GM21786 (cell line): ENCODE measurements at regions not wholly inside any gene's neighbourhood (a gene's known extent, or its start where the extent isn't known, plus 50 kb on each side); places are given as distances from the start of the nearest gene placed in this dataset.
A peak's percentile ranks its signal among the peaks of the same experiment; 100 is the strongest.

Experiments
- ATAC-seq: cut with Tn5 transposase; IDR thresholded peaks from one replicate; pipeline ENCODE4 v1.9.1; 2021; ENCODE audit not compliant: unreplicated experiment

DNA sequence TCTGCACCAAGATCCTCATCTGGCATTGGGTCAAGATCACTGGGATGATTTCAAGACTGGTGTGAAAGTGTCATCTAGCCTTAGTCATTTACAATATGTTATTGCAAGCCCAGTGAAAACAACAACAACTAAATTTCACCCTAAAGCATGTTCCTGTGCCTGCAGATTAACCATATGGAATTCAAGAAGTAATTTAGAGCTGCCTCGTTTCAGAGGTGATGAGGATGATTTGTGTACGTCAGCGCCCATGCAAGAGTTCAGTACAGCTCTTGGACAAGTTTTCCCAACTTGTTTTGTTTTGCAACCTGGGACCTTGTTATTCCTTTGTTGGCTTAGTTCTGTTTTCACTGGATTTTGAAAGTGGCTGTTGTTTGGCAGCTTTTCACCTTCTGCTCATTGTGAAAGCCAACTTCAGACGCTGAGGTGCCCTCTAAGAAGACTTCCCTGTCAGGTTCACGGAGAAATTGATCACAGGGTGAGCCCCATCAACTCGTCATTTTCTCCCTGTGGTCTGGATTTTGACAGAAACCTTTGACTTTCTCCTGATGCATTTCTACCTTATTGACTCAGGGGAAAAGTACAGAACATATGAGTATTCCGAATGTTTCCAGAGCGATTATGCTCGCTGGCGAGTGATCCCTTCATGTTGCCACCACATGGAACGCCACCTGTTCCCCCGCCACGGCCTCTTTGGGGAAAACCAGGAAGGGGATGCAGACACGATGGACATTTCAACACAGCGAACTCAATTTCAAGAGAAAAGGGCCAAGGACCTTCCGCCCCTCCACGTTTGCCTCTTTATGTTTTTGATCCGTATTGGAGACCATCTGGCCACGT, 85.6 kb downstream of the FOXL1 start:
- no peak for ATAC-seq

DNA sequence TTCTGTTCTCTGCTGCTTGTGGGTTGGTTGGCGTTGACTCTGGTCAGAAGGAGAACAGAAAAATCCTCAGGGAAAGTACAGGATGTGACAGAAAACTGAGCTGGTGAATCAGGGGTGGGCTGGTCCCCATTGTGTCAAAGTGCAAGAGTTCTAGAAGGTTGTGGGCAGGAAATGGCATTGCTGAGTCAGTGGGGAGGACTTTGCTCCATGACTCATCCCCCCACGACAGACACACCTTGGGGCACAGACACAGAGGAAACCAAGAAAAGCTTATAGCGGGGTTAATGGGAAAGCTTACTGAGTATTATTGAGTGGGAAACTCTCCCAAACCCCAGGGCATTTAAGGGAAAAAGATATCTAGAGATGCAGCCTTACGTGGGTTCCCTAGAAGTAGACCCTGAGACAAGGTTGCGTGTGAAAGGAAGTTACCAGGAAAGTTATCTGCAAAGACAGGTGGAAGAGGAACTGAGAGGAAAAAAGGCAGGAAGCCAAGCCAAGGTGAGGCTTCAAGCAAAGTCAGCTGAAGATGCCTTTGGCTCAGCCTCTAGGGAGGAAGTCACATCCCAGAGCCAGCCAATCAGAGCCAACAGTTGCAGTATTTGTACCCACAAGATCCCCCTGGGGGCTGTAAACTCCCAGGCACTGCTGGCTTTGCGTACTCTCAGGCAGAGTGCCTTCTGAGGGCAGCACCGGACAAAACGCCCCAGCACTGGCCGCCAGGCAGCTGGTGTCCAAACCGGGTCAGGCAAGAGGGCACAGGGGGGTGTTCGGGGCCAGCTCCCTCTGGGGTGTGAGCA, 86.4 kb downstream of the FOXL1 start:
- peak; percentile 79 for ATAC-seq

DNA sequence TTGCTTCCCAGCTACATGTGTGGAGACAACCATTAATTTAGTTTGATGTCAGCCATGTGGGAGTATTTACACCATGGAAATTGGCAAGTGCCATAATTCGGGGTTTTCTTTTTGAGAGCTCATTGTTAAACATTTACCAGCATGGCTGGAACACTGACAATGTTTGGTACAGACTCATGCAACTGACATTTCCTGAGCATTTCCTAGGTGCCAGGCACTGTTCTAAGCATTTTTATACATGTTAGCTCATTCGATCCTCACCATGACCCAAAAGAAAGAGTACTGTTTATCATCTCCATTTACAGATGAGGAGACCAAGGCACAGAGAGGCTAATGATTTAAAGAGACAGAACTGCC, 86.9 kb downstream of the FOXL1 start:
- ATAC-seq = no peak

DNA sequence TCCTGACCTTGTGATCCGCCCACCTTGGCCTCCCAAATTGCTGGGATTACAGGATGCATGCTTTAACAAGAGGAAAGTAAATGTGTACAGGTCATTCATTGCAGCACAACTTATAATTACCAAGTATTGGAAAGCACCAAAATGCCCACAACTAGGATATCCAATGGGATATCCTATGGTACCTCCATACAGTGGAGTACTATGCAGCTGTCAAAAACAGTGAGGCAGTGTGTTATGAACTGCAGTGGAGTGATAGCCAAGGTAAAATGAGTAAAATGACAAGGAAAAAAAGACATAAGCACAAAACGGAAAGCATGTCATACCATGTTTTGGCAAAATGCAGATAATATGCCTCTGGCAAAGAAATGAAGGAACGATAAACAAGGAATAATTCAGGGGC, 87.6 kb downstream of the FOXL1 start:
- no peak for ATAC-seq

DNA sequence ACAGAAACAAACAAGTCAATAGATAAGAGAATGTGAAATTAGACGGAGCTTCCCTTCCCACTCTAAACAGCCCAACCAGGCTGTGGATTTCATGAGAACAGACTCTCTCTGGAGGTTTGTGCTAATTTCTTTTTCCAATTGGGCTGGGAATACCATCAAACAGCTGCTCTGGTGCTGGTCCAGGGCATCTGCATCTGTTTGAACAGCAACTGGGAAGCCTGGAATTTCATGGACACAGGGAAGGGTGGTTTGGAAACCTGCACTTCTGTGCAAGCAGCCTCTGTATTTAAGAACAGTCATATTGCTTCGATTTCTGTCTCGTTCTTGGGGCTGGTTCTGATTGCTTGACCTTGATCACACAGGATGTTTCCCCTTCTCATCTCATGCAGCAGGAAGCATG, 88.7 kb downstream of the FOXL1 start:
- no peak for ATAC-seq

DNA sequence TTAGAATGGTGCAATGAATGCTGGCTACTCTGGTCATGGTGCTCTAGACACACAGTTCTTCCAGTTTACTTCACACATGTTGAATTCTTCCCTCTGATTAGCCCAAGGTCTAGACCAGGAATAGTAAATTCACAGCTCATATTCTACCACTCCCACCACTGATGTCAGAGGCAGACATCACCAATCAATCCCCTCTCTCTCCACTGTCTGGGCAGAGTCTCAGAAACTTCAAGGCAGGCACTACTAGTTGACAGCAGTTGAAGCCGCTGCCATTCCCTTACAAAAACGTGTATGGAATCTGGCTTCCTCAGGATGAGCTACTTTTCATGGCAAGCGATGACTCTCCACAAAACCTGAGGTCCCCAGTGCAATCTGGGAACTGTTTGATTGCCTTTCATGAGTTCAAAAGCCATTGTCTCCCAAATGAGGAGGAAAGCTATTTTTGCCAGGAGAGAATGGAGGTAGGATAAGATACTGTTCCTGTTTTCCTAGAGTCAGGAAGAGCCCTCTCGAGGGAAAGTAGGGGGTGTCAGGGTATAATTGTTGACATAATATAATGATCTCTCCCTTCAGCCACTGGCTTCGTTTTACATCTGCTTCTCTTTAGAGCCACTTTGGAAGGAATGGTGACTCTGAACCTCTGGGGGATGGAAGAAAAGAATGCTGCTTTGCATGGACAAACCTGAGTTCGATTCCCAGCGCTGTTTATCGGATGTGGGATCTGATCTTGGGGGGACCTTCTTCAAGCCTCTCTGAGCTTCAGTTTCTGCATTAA, 90.0 kb downstream of the FOXL1 start:
- no peak for ATAC-seq

DNA sequence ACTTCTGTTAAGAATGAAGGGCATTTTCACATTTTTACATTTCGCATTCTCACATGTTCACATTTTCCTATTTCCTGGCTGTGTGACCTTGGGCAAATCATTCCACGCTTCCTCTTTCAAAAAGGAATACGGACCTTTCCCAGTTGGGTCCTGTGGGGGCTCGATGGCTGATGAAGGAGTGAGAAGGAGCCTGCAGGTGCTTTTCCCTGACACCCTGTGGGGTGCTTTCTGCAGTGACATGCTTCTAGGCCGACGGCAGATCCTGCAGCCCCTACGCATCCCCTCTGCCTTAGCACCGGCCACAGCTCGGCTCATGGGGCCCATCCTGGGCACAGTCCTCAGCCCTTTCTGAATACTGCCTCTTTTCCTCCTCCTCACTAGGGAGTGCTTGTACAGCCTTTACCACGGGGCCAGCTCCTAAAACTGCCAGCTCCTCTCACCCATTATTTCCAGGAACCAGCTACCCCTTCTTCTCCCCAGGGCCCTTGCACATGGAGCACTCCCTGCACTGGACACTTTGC, 91.0 kb downstream of the FOXL1 start:
- ATAC-seq = no peak

DNA sequence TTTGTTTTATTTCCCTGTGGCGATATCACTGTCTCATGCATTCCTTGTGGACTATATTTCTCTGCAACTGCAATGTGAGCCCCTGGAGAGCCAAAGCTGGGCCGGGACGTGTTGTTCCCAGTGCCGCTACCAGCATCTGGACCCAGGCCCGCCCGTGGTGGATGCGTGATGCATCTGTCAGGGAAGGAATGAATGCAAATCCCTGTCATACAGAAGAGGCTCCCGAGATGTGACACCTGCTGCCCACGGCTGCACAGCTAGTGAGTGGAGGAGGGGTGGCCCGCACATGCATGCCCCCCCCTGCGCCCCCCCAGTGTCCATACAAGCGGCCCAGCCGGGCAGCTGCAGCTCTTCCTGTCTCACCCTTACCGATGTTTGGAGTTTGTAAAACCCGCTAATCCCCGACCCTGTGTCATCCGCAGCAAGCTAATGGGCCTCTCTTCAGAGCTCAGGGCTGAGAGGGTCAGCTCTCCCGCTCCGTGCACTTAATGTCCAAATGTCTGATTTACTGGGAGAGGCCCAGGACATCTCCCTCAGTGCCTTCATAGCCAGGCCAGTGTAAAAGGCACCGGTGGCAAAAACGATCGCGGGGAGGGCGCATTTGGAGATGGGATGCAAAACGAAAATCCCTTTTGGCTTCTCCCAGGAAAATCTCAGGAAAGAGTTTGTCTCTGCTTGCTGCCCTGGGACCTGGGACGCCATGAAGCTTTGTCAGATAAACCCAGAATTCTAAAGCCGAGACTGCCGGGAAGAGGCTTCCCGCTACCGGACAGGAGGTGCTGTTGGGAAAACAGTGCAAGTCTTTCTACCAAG, 91.8 kb downstream of the FOXL1 start:
- no peak for ATAC-seq

DNA sequence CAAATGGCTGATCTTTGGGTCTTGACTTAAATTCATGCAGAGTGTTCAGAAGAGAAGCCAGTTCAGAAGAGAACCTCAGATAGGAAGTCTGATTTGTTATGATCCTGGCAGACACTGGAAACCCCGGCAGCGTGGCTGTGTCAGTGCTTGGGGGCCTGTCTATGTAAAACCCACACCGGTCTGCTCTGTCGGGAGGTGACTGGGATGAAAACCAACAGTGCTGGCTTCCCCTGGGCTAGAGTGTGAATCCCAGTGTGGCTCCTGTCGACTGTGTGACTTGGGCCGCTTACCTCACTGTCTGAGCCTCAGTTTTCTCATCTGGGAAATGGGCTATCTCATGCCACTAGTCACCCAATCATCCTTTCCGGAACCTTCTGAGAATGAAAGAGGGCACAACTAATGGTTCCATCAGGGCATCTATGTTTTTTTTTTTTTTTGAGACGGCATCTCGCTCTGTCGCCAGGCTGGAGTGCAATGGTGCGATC, 92.4 kb downstream of the FOXL1 start:
- ATAC-seq = no peak

DNA sequence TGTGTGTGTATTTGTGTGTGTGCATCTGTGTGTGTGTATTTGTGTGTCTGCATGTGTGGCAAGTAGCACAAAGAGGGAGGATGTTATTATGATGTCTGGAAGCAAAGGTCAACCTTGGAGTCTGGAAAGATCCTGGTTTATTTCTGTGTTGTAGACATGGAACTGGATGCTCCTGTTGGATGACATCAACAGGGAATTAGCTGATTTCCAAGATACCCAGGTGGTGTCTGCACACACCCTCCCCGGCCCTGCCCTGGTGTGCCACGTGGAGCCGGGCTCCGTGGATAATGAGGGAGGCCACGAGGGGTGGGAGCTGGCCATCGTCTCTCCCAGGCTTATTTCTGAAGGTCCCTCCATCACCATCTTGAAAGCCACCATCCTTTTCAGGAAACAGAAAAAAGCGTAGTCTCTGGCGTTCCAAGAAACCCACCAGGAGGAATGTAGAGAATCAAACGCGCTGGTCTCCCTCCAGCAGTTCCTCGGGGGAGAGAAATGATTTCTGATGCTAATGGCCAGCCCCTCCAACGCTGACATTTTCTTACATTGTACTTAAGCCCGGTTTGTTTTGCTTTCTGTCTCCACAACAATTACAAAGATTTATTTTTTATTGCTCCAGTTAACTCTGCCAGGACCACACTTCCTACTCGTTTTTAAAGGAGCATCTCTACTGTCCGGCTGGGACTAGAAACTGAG, 93.3 kb downstream of the FOXL1 start:
- ATAC-seq = no peak

DNA sequence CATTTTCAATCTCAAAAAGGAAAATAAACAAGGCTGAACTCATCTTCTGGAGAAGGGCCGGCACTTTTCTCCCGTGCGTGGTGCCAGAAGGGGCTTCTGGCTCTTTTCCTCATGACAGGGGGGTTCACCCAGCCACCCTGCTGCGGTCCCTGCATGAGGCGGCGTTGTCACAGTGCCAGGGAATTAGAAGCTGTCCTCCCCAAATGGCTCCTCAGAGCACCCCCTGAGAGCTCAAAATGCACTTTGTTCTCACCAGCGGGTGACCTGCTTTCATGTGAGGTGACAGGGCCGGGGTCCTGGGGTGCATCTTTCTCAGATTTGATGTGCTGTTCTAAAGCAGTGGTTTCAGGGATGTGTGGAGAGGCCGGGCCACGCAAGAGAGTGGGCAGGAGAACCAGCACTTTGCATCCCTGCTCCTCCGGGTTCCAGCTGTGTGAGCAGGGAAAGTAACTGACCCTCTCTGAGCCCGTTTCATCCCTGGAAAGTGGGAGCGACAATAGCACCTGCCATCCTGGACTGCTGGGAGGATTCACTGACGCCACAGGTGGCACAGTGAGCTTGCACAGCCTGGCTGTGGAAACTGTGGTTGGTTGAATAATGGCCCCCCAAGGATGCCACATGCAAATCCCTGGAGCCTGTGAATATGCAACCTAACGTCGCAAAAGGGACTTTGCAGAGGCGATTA, 94.0 kb downstream of the FOXL1 start:
- ATAC-seq = no peak

DNA sequence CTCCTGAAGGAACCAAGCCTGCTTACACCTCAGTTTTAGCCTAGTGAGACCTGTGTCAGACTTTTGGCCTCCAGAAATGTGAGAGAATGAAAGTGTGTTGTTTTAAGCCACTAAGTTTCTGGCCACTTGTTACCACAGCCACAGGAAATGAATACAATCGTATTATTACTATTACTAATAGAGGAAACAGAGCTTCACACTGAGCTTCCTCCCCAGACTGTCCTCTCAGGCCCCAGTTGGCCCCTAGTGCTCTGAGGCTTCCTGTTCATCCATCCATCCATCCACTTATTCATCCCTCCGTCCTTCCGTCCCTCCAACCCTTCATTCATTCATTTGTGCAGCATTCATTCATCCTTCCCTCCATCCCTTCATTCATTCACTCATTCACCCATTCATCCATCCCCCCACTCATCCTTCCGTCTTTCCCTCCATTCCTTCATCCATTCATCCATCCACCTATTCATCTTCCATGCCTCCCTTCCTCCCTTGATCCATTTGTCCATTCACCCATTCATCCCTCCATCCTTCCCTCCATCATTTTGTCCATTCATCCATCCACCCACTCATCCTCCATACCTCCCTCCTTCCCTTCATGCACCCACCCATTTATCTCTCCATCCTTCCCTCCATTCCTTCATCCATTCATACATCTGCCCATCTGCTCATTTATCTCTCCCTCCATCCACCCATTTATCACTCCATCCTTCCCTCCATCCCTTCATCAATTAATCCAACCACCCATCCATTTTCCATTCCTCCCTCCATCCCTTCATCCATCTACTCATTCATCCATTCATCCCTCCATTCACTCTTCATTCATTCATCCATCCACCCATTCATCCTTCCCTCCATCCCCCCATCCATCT, 95.0 kb downstream of the FOXL1 start:
- no peak for ATAC-seq

DNA sequence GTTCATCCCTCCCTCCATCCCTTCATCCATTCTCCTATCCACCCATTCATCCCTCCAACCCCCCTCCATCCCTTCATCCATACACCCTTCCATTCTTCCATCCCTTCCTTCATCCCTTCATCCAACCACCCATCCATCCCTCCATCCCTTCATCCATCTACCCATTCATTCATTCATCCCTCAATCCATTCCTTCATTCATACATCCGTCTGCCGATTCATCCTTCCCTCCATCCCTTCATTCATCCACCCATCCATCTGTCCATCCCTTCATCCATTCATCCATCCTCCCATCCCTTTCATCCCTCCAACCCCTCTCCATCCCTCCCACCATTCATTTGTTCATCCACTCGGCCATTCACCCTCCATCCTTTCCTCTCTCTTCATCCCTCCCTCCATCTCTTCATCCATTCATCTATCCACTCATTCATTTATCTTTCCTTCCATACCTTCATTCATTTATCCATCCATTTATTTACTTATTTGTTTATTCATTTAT, 95.7 kb downstream of the FOXL1 start:
- no peak for ATAC-seq

DNA sequence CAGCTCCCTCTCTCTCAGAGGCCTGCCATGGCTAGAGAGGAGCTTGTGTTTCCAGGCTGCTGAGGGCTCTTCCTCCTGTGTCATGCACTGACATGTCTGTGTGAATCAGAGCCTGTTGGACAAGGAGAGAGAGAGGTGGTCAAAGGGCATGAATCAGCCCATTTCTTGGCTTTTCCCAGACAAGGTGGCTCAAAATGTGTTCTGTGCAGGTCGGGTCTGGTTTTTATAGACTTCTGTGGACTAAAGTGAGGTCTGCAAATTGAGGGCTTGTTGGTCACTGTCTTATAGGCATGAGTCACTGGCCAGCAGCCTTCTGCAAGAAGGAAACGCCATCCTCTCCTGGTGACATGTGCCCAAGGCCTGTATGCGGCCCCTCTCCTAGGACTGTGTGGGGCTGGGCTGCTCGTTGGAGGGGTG, 97.9 kb downstream of the FOXL1 start:
- no peak for ATAC-seq

DNA sequence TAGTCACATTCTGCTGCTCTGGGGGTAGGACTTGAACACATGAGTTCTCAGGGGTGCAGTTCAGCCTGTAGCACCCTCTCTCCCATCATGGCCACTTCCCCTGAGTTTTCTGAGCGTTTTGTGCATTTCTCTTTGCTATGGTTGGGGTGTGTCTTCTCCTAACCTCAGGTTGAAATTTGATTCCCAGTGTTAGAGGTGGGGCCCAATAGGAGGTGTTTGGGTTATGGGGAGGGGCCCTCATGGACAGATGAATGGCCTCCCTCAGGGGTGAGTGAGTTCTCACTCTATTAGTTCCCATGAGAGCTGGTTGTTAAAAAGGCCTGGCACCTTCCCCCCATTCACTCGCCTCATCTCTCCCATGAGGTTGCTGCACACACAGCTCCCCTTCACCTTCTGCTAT, 101.1 kb downstream of the FOXL1 start:
- ATAC-seq = no peak

DNA sequence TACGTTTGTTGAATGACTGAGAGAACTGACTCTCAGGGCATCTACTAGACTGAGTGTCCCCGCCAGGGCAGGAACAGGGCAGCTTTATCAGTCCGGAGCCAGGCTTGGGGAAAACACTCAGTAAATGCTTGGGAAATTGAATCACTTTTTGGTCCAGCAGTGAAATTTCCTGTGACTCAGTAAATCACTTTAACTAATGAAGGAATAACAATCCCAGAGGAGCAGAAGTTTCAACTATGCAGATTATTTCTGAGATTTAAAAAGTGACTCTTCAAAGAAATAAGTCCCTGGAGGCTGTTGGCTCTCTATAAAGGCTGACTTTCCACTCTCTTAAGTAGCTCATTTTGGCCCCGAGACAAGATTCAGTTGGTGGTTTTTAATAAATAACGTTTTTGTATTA, 101.8 kb downstream of the FOXL1 start:
- no peak for ATAC-seq

DNA sequence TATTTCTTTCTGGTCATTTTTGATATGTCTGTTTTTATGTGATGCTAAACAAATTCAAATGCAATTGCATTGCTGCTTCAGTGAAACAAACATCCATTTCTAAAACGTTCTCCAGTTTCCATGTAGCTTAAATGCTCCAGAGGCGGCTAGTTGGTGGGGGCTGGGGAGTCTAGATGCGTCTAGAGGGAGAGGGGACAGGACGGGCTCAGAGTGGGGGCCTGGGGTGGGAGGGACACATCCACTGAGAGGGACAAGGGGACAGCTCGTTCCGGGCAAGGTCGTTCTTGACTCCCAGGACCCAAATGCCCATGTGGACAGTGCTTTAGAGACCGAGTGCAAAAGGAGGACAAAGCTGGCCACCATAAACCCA, 102.3 kb downstream of the FOXL1 start:
- no peak for ATAC-seq

DNA sequence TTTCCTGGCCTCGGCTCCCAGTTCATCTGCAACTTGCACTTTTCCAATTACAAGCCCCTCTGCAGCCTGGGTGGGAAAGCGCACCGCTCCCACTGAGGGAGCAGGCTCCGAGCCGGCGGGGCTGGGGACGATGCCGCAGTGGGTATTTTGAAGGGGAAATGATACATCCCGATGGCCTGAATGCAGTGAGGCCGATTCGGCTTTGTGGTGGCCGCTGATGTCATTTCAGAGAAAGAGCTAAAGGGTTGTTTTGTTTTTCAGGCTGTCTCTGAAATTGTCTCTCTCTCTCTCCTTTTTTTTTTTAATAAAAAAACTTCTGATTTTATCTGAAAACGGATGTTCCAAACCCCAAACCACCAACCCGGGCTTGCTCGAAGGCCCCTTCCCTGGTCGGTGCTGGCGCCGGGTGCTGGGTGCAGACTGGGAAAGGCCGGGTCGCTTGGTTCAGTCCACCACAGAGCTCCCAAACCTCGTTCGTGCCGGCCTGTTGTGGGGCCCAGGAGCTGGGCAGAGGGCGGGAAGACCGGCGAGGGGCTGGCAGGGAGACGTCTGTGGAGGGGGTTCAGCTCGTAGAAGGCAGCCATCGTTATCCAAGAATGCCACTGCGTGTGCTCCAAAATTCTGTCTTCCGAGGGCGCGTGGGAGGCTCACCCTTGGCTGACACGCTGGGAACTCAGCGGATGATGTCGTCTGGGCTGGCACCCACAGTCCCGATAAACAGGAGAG, 102.8 kb downstream of the FOXL1 start:
- ATAC-seq = no peak
